NT2/D1 (cell line): ENCODE measurements at regions not wholly inside any gene's neighbourhood (a gene's known extent, or its start where the extent isn't known, plus 50 kb on each side); places are given as distances from the start of the nearest gene placed in this dataset.

Experiments
- SUZ12 ChIP-seq: IDR thresholded peaks from 2 replicates; pipeline ENCODE4 v1.6.1; 2011; ENCODE audit not compliant: insufficient read length, insufficient read depth; ENCODE audit errors: extremely low read depth
- YY1 ChIP-seq: IDR thresholded peaks from 2 replicates; pipeline ENCODE4 v1.6.1; 2011; ENCODE audit not compliant: insufficient read length, insufficient read depth
- ZNF274 ChIP-seq: IDR thresholded peaks from 2 replicates; pipeline ENCODE4 v1.6.1; 2011; ENCODE audit warnings: mild to moderate bottlenecking, low read depth, low read length

DNA sequence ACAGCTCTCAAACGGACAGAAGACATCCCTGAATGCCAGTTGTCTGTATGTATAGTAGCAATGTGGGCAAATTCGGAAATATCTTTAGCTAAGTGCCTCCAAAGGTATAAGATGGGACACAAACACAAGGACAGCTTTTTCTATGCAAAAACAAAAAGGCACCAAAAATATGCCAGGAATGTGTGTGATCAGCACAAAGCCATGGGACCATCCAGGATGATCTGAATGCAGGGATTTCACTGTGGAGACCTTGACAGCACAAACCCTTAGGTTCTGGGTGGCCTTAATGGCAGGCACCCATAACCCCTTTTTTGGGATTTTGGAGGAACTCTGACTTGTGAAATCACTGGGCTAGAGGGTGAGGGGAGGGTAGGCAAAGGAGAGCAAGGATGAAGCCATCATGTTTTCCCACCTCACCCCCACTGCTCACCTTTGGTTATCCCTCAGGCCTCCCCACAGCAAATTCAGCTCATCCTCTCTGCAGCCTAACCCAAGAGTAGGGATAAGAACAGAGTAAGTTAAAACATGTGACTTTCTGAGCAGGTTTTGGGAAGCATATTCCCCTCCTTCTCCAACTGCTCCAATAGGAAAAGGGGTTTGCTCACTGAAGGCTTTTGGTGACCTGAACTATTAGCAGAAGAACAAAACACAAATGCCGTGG lies 154.6 kb downstream of the SNX19 start:
- TF ChIP-seq SUZ12 (no peak), ZNF274 (no peak), YY1 (no peak)
